GM12892 (cell line): ENCODE measurements at regions not wholly inside any gene's neighbourhood (a gene's known extent, or its start where the extent isn't known, plus 50 kb on each side); places are given as distances from the start of the nearest gene placed in this dataset.
A peak's percentile ranks its signal among the peaks of the same experiment; 100 is the strongest.

Experiments
- DNase-seq: peaks from one replicate; pipeline ENCODE4 v3.0.0; 2011; ENCODE audit not compliant: insufficient read length
- FAIRE-seq: peaks from 2 replicates; lab custom pipeline; 2011; peaks lifted over from hg19 to GRCh38; lab: Jason Lieb, UNC
- POLR2A ChIP-seq: IDR thresholded peaks from 2 replicates; pipeline ENCODE4 v1.6.1; 2011; ENCODE audit warnings: low read depth, low read length, control low read depth
- POLR2AphosphoS5 ChIP-seq: IDR thresholded peaks from 2 replicates; pipeline ENCODE4 v1.6.1; 2011; ENCODE audit warnings: low read depth, low read length, control low read depth
- TAF1 ChIP-seq: IDR thresholded peaks from 2 replicates; pipeline ENCODE4 v1.6.1; 2011; ENCODE audit warnings: low read depth, mild to moderate bottlenecking, control low read depth, low read length, borderline replicate concordance

GRCh38 chr4:143273160-143273917, 63.3 kb upstream of the GAB1 start:
- TF ChIP-seq POLR2AphosphoS5 (no peak), POLR2A (no peak), TAF1 (no peak)
- DNase-seq: no peak
- FAIRE-seq: no peak

- no peak for FAIRE-seq
- no peak for DNase-seq
- TF ChIP-seq POLR2AphosphoS5 (no peak), TAF1 (no peak), POLR2A (no peak)
These were observed 55.8 kb upstream of the GAB1 start for GRCh38 chr4:143280861-143281260.

- no peak for TF ChIP-seq POLR2AphosphoS5
- TF ChIP-seq POLR2A: no peak
- no peak for TF ChIP-seq TAF1
- DNase-seq: no peak
- no peak for FAIRE-seq
These were observed 55.0 kb upstream of the GAB1 start for GRCh38 chr4:143281507-143282190.

GRCh38 chr4:143282211-143282707, 54.4 kb upstream of the GAB1 start:
- TF ChIP-seq TAF1 (no peak), POLR2A (no peak), POLR2AphosphoS5 (no peak)
- DNase-seq (no peak), FAIRE-seq (no peak)

GRCh38 chr4:143285696-143286437, 50.8 kb upstream of the GAB1 start:
- TF ChIP-seq POLR2AphosphoS5 (no peak), POLR2A (no peak), TAF1 (no peak)
- FAIRE-seq: peak; percentile 21
- no peak for DNase-seq

GRCh38 chr4:143286701-143287571, 49.7 kb upstream of the GAB1 start:
- no peak for FAIRE-seq

More at GRCh38 chr4:143286701-143287571, 49.7 kb upstream of the GAB1 start:
- TF ChIP-seq POLR2A (no peak), POLR2AphosphoS5 (no peak), TAF1 (no peak)
- DNase-seq: no peak
